ENCODE measurements at regions not wholly inside any gene's neighbourhood (a gene's known extent, or its start where the extent isn't known, plus 50 kb on each side); places are given as distances from the start of the nearest gene placed in this dataset.

DNA sequence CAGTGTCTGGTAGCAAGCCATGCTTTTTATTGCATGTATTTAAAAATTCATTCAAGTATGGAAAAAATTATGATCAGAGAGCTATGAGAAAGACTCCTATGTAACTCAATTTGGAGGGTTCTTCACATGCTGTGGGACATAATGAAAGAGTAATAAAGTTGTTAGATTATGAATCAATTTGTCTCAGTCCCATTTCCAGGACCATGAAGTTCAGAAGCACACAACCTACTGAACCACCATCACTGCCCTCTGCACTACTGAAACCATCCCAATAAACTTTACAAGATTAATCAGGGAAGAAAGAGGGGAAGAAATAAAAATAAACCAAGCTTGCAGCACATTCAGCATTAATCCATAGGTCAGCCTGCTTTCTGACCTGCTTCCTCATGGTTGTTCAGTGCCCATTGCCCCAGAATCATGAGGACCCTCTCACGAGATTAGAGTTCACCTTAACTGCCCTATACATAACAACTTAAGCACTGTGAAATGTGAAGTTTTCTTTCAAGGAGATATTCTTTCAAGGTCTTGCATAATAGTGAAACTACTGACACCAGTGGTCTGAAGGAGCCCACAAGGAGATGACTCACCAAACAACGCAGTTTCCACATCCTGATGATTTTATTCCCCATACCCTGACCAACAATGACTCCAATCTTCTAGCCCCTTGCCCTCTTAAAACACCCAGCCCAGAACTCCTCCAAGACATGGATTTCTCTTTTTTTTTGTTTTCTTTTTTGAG is 171.5 kb upstream of the ADCY1 start:
- H3T11ph ChIP-seq (ENCODE audit: low read length) = no peak overlapping the region
- H3K23ac ChIP-seq (ENCODE audit: insufficient read length, low read depth, low read length) = no peak overlapping the region
- no peaks in the 10 kb centered on the region for H3K79me1 ChIP-seq (ENCODE audit: insufficient read depth, low read depth, low read length, poor library complexity, severe bottlenecking)
- no peaks in the 10 kb centered on the region for H3K79me2 ChIP-seq (ENCODE audit: insufficient read depth, low read length)
- DNase-seq = no peak
- no peak overlapping the region for H2BK120ac ChIP-seq (ENCODE audit: low read depth, low read length, poor library complexity, severe bottlenecking)
- no peak overlapping the region for H4K91ac ChIP-seq (ENCODE audit: insufficient read length, low read depth, low read length)
- Mint-ChIP-seq H3K27ac (no peak overlapping the region), H3K4me3 (no peak overlapping the region), H3K36me3 (ENCODE audit: insufficient read depth in 1 of 3, low read depth in 3 of 3) (no peaks in the 10 kb centered on the region; a peak in 1 of 7 replicates), H3K9me3 (peaks cover 8% of the 10 kb centered on the region in 2 experiments; a peak in 4 of 5 replicates), H3K27me3 (ENCODE audit: low read depth) (peaks cover 12% of the 10 kb centered on the region), H3K4me1 (peaks cover 2 to 6% of the 10 kb centered on the region in 2 experiments; a peak in 3 of 4 replicates)
- H2BK20ac ChIP-seq (ENCODE audit: low read depth, low read length, poor library complexity, severe bottlenecking) = no peak overlapping the region
- no peaks in the 10 kb centered on the region for H3K27me3 ChIP-seq (ENCODE audit: insufficient read depth, low read length)
- H2BK5ac ChIP-seq (ENCODE audit: insufficient read length, low read length) = no peak overlapping the region
- H3K27ac ChIP-seq (ENCODE audit: insufficient read length, low read depth, low read length) = no peak overlapping the region
- no peak overlapping the region for H2BK15ac ChIP-seq (ENCODE audit: low read depth, low read length)
- no peak overlapping the region for H4K5ac ChIP-seq (ENCODE audit: insufficient read length, low read depth, low read length)
- H3K4me1 ChIP-seq (ENCODE audit: insufficient read depth, low read length) = no peaks in the 10 kb centered on the region
- H2AK5ac ChIP-seq (ENCODE audit: insufficient read length, low read length) = no peak overlapping the region
- H3K14ac ChIP-seq (ENCODE audit: insufficient read depth, low read length) = no peak overlapping the region
- no peak overlapping the region for H4K8ac ChIP-seq (replicated peaks; ENCODE audit: insufficient read length, low read depth, low read length)
- no peaks in the 10 kb centered on the region for H3K9me3 ChIP-seq (ENCODE audit: control insufficient read depth, low read depth, low read length)
- H3K4me2 ChIP-seq (ENCODE audit: insufficient read depth, insufficient read length, low read length) = no peak overlapping the region
- H3K56ac ChIP-seq (ENCODE audit: insufficient read length, low read depth, low read length) = no peak overlapping the region
- H3K23me2 ChIP-seq (ENCODE audit: insufficient read length, low read depth, low read length, poor library complexity, severe bottlenecking) = peaks cover under 1% of the 10 kb centered on the region
- TF ChIP-seq, protein P1, sequence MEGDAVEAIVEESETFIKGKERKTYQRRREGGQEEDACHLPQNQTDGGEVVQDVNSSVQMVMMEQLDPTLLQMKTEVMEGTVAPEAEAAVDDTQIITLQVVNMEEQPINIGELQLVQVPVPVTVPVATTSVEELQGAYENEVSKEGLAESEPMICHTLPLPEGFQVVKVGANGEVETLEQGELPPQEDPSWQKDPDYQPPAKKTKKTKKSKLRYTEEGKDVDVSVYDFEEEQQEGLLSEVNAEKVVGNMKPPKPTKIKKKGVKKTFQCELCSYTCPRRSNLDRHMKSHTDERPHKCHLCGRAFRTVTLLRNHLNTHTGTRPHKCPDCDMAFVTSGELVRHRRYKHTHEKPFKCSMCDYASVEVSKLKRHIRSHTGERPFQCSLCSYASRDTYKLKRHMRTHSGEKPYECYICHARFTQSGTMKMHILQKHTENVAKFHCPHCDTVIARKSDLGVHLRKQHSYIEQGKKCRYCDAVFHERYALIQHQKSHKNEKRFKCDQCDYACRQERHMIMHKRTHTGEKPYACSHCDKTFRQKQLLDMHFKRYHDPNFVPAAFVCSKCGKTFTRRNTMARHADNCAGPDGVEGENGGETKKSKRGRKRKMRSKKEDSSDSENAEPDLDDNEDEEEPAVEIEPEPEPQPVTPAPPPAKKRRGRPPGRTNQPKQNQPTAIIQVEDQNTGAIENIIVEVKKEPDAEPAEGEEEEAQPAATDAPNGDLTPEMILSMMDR (conservative IDR thresholded peaks at IDR 0.05) = no peak
- WGBS (ENCODE audit: extremely low coverage, insufficient read length, low lambda C conversion rate) = no CpG with 5 or more reads among the region's 2 CpGs
- H2AFZ ChIP-seq (ENCODE audit: low read length) = no peak overlapping the region
- no peak overlapping the region for H3K9ac ChIP-seq (ENCODE audit: extremely low read depth, insufficient read length, low read length)
- no peak overlapping the region for H2BK12ac ChIP-seq (ENCODE audit: insufficient read length, low read depth, low read length)
- no peaks in the 10 kb centered on the region for H4K20me1 ChIP-seq (ENCODE audit: control insufficient read depth, insufficient read depth, insufficient read length)
- H3K4ac ChIP-seq (ENCODE audit: low read depth, low read length) = no peak overlapping the region
- H3K18ac ChIP-seq (ENCODE audit: insufficient read length, low read depth, low read length) = no peak overlapping the region
